Astrocyte (in vitro differentiated cells and primary cell): ENCODE measurements at regions not wholly inside any gene's neighbourhood (a gene's known extent, or its start where the extent isn't known, plus 50 kb on each side); places are given as distances from the start of the nearest gene placed in this dataset.

Experiments used
- CTCF ChIP-seq: IDR thresholded peaks from 2 replicates; pipeline ENCODE4 v1.5.1; 2011; ENCODE audit warnings: low read depth, mild to moderate bottlenecking, inconsistent platforms, low read length, moderate library complexity; ENCODE audit not compliant: insufficient read depth
- EZH2 ChIP-seq: IDR thresholded peaks from 2 replicates; pipeline ENCODE4 v1.6.1; 2012; ENCODE audit warnings: mild to moderate bottlenecking, low read length, inconsistent platforms; ENCODE audit not compliant: insufficient read depth

- TF ChIP-seq CTCF (no peak), EZH2 (no peak)
Observed at GRCh38 chr12:3352230-3352629, 138.8 kb upstream of the PRMT8 start.
